CD8-positive, alpha-beta memory T cell (primary cell): ENCODE measurements at regions not wholly inside any gene's neighbourhood (a gene's known extent, or its start where the extent isn't known, plus 50 kb on each side); places are given as distances from the start of the nearest gene placed in this dataset.

ENCODE experiments used
- CTCF ChIA-PET: fragments of 350-600 bp; sonication (Branson Sonifier 250); formaldehyde crosslinking; loops from one replicate; lab custom pipeline; 2021; ENCODE audit warnings: antibody characterized with exemption; lab: Charles Lee
- POLR2A ChIA-PET: fragments of 350-600 bp; sonication (Branson Sonifier 250); formaldehyde crosslinking; loops from one replicate; lab custom pipeline; 2021; ENCODE audit warnings: antibody characterized with exemption; lab: Charles Lee
- DNase-seq, 5 donors: peaks; one replicate each; pipeline versions ENCODE4 v3.0.0 to v3.0.0-alpha.2; 2020 to 2022; ENCODE audit warnings: mixed read lengths in 1 of 5
- H3K27ac ChIP-seq: one replicate; pipeline ENCODE4 v1.7.0; 2013; ENCODE audit warnings: low read depth, mild to moderate bottlenecking, low read length, moderate library complexity
- H3K27me3 ChIP-seq: 2 replicates; pipeline ENCODE4 v1.7.0; 2013; ENCODE audit warnings: low read length, mild to moderate bottlenecking; ENCODE audit not compliant: insufficient read depth, poor library complexity, severe bottlenecking
- H3K36me3 ChIP-seq: 2 replicates; pipeline ENCODE4 v1.7.0; 2013; ENCODE audit warnings: mild to moderate bottlenecking, low read length, moderate library complexity; ENCODE audit not compliant: insufficient read depth
- H3K4me1 ChIP-seq: 2 replicates; pipeline ENCODE4 v1.7.0; 2013; ENCODE audit warnings: mild to moderate bottlenecking, low read length, moderate library complexity; ENCODE audit not compliant: insufficient read depth
- H3K4me3 ChIP-seq: 2 replicates; pipeline ENCODE4 v1.7.0; 2013; ENCODE audit warnings: mild to moderate bottlenecking, low read length
- H3K9me3 ChIP-seq: 2 replicates; pipeline ENCODE4 v1.7.0; 2013; ENCODE audit warnings: mild to moderate bottlenecking, low read length
- H3K27ac Mint-ChIP-seq, 8 donors: one replicate each; pipeline ENCODE4 v1.8.0; 2020 to 2021; ENCODE audit warnings: mixed read lengths in 8 of 8, mild to moderate bottlenecking in 6 of 8, inconsistent platforms in 3 of 8, moderate library complexity in 3 of 8
- H3K27me3 Mint-ChIP-seq, 2 donors: one replicate each; pipeline ENCODE4 v1.8.0; 2020 to 2021; ENCODE audit warnings: mixed read lengths in 2 of 2, mild to moderate bottlenecking in 1 of 2, moderate library complexity in 1 of 2
- H3K36me3 Mint-ChIP-seq, 3 donors: one replicate each; pipeline ENCODE4 v1.8.0; 2020 to 2021; ENCODE audit warnings: mixed read lengths in 3 of 3, inconsistent platforms in 1 of 3, mild to moderate bottlenecking in 1 of 3
- H3K4me1 Mint-ChIP-seq, 3 donors: one replicate each; pipeline ENCODE4 v1.8.0; 2020 to 2021; ENCODE audit warnings: mixed read lengths in 3 of 3, inconsistent platforms in 1 of 3, mild to moderate bottlenecking in 1 of 3
- H3K4me3 Mint-ChIP-seq, 7 donors: one replicate each; pipeline ENCODE4 v1.8.0; 2020 to 2021; ENCODE audit warnings: mixed read lengths in 7 of 7, mild to moderate bottlenecking in 6 of 7, moderate library complexity in 4 of 7, inconsistent platforms in 2 of 7
- H3K9me3 Mint-ChIP-seq, 5 donors: one replicate each; pipeline ENCODE4 v1.8.0; 2020 to 2022; ENCODE audit warnings: mixed read lengths in 5 of 5, mild to moderate bottlenecking in 3 of 5, moderate library complexity in 2 of 5, inconsistent platforms in 1 of 5

DNA sequence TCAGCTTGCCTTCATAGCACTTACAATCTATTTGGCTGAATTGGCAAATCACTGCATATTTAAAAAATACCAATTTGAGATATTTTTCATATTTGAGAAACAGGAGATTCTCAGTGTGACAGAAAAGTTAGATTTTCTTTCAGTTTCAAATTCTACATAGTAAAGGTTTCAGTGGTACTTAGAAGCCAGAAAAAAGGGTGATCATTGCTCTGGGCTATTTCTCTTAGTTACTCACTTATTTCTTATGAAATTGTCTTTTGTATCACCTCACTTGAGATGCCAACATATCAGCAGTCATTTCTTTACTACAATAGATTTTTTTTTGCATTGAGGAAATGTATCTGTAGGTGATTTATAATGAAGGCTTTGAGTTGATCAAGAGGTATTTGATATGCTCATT, 478.2 kb downstream of the GATA3 start:
- peaks cover 24 to 30% of the 10 kb centered on the region in 2 donors for H3K27me3 Mint-ChIP-seq
- ChIA-PET POLR2A (no interaction called here), CTCF (no interaction called here)
- Histone ChIP-seq H3K4me3 (no peak overlapping the region), H3K9me3 (no peaks in the 10 kb centered on the region), H3K36me3 (no peaks in the 10 kb centered on the region), H3K4me1 (no peaks in the 10 kb centered on the region), H3K27me3 (no peaks in the 10 kb centered on the region), H3K27ac (no peak overlapping the region)
- H3K4me3 Mint-ChIP-seq, result no peak overlapping the region
- H3K9me3 Mint-ChIP-seq, result no peaks in the 10 kb centered on the region
- no peaks in the 10 kb centered on the region for H3K4me1 Mint-ChIP-seq
- no peak for DNase-seq
- H3K27ac Mint-ChIP-seq, result no peak overlapping the region
- peaks cover 0 to 1% (median 0%) of the 10 kb centered on the region in 3 donors for H3K36me3 Mint-ChIP-seq

DNA sequence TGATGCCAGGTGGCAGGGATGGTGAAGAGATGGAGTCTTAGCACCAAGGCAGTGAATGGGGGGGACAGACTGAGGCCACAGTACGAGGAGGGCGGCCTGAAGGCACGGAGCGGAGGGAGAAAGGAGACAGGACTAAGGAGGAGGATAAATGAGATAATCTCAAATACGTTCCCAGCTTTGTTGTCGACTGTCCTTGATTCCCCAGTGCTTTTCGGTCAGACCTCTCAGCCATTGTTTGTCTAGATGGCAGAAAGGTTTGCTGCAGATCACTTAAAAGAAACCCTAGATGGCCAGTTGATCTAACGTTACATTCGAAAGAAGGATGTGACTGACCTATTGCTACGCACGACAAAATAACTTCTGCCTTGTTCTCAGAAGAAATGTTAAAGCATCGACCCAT, 479.0 kb downstream of the GATA3 start:
- Mint-ChIP-seq H3K27me3 (peaks cover 23 to 36% of the 10 kb centered on the region in 2 donors), H3K27ac (no peak overlapping the region), H3K9me3 (no peaks in the 10 kb centered on the region), H3K4me3 (no peak overlapping the region), H3K36me3 (peaks cover 0 to 5% (median 1%) of the 10 kb centered on the region in 3 donors), H3K4me1 (no peaks in the 10 kb centered on the region)
- Histone ChIP-seq H3K9me3 (no peaks in the 10 kb centered on the region), H3K27me3 (no peaks in the 10 kb centered on the region), H3K27ac (no peak overlapping the region), H3K36me3 (no peaks in the 10 kb centered on the region), H3K4me3 (no peak overlapping the region), H3K4me1 (no peaks in the 10 kb centered on the region)
- CTCF ChIA-PET, result no interaction called here
- POLR2A ChIA-PET, result no interaction called here
- no peak for DNase-seq

DNA sequence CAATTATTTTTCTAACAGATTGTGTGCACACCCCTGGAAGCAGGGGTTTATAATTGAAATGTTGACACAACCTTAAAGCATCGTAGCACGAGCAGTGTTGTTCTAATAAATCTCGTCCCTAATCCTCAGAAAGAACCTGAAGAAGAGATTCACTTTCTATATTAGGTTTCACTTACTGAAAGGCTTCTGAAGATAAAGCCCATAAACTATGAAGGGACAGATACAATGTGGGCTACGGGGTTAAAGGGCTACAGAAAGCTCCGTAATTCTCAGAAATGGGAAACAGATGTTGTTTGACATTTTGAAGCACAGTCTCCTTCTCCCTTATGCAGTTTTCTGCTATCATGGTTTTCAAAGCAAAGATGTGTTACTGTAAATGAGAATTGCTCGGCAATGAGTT, 479.6 kb downstream of the GATA3 start:
- Histone ChIP-seq H3K4me1 (no peaks in the 10 kb centered on the region), H3K27ac (no peak overlapping the region), H3K9me3 (no peaks in the 10 kb centered on the region), H3K27me3 (no peaks in the 10 kb centered on the region), H3K4me3 (no peak overlapping the region), H3K36me3 (no peaks in the 10 kb centered on the region)
- no peak overlapping the region for H3K4me3 Mint-ChIP-seq
- POLR2A ChIA-PET, result no interaction called here
- H3K4me1 Mint-ChIP-seq, result no peaks in the 10 kb centered on the region
- no peak overlapping the region for H3K27ac Mint-ChIP-seq
- peaks cover 0 to under 1% (median 0%) of the 10 kb centered on the region in 5 donors for H3K9me3 Mint-ChIP-seq
- H3K27me3 Mint-ChIP-seq, result peaks cover 21 to 31% of the 10 kb centered on the region in 2 donors
- H3K36me3 Mint-ChIP-seq, result peaks cover 0 to 5% (median 0%) of the 10 kb centered on the region in 3 donors
- no peak for DNase-seq
- CTCF ChIA-PET, result no interaction called here

DNA sequence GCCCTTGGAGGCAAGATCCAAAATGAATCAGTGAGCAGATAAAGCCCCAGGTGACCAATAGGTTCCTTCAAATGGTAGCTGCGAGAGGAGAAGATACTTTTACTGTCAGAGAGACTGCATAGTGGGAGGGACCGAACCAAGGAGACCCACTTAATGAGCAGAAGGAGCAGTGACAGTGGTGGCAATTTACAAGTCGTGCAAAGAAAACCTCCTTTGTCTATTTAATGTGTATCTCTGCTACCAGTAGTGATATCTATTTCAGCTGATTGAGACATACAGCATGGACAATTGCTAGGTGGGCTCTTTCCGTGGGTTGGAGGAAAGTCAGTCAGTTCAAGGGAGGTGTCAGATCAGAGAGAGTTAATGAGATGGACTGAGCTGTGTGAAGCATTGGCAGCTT, 480.4 kb downstream of the GATA3 start:
- no peak overlapping the region for H3K27ac Mint-ChIP-seq
- no peak for DNase-seq
- H3K4me3 Mint-ChIP-seq, result no peak overlapping the region
- POLR2A ChIA-PET, result no interaction called here
- H3K4me1 Mint-ChIP-seq, result no peaks in the 10 kb centered on the region
- Histone ChIP-seq H3K4me1 (no peaks in the 10 kb centered on the region), H3K9me3 (no peaks in the 10 kb centered on the region), H3K36me3 (no peaks in the 10 kb centered on the region), H3K27ac (no peak overlapping the region), H3K27me3 (no peaks in the 10 kb centered on the region), H3K4me3 (no peak overlapping the region)
- H3K27me3 Mint-ChIP-seq, result peaks cover 20 to 35% of the 10 kb centered on the region in 2 donors
- CTCF ChIA-PET, result no interaction called here
- H3K36me3 Mint-ChIP-seq, result peaks cover 0 to 5% (median 0%) of the 10 kb centered on the region in 3 donors
- peaks cover 0 to 3% (median 0%) of the 10 kb centered on the region in 5 donors for H3K9me3 Mint-ChIP-seq

DNA sequence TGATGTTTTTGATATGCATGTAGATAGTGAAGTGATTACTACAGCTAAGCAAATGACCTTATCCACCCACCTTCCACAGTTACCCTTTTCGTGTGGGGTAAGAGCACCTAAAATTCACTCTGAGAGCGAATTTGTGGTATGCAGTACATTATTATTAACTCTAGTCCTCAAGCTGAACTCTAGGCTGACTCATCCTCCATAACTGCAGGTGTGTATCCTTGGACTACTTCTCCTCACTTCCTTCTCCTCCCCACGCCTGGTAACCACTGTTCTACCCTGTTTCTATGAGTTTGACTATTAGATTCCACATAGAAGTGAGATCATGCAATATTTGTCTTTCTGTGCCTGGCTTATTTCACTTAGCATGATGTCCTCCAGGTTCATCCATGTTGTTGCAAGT, 484.6 kb downstream of the GATA3 start:
- Mint-ChIP-seq H3K9me3 (peaks cover 0 to 3% (median 0%) of the 10 kb centered on the region in 5 donors), H3K27ac (no peak overlapping the region), H3K4me3 (no peak overlapping the region), H3K27me3 (peaks cover 8 to 25% of the 10 kb centered on the region in 2 donors), H3K4me1 (no peaks in the 10 kb centered on the region), H3K36me3 (peaks cover 0 to 5% (median 0%) of the 10 kb centered on the region in 3 donors)
- H3K9me3 ChIP-seq, result no peaks in the 10 kb centered on the region
- H3K27me3 ChIP-seq, result no peaks in the 10 kb centered on the region
- ChIA-PET CTCF (no interaction called here), POLR2A (no interaction called here)
- DNase-seq, result no peak
- H3K36me3 ChIP-seq, result no peaks in the 10 kb centered on the region
- no peak overlapping the region for H3K27ac ChIP-seq
- no peak overlapping the region for H3K4me3 ChIP-seq
- H3K4me1 ChIP-seq, result peaks cover 3% of the 10 kb centered on the region

DNA sequence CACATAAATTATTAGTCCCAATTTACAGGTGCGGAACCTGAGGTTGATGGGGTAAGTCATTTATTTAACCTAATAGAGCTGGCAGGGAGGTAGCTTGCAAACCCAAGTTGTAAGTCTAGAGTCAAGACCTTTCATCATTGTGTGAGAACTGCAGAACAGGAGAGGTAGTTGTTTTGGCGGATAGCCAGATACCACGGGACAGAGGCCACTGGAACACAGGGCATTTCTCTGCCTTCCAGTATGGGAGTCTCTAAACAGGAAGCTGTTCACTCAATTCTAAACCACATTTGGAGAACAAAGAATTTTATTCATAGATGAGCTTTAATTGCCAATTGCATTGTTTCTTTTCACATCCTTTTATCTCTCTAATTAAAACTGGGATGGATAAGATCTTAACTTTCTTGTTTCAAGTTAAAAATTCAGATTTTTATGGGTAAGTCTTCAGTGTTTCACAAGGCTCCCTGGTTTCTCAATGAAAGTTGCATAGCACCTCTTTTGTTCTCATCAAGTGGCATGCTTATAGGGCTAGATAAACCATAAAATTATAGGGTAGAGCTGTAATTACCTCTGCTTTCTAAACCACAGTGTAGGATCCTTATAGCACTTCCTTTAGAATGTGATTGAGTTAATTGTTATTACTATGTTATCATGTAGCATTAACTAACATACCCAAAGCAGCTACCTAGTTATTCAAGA, 489.0 kb downstream of the GATA3 start:
- Mint-ChIP-seq H3K4me3 (no peak overlapping the region), H3K36me3 (no peaks in the 10 kb centered on the region), H3K4me1 (no peaks in the 10 kb centered on the region), H3K27me3 (peaks cover 2 to 9% of the 10 kb centered on the region in 2 donors), H3K9me3 (peaks cover 0 to 3% (median 0%) of the 10 kb centered on the region in 5 donors), H3K27ac (no peak overlapping the region)
- POLR2A ChIA-PET, result no interaction called here
- no peak overlapping the region for H3K27ac ChIP-seq
- H3K27me3 ChIP-seq, result no peaks in the 10 kb centered on the region
- no peak overlapping the region for H3K4me3 ChIP-seq
- no peak for DNase-seq
- no peaks in the 10 kb centered on the region for H3K9me3 ChIP-seq
- no peaks in the 10 kb centered on the region for H3K36me3 ChIP-seq
- CTCF ChIA-PET, result no interaction called here
- peaks cover 3% of the 10 kb centered on the region for H3K4me1 ChIP-seq

DNA sequence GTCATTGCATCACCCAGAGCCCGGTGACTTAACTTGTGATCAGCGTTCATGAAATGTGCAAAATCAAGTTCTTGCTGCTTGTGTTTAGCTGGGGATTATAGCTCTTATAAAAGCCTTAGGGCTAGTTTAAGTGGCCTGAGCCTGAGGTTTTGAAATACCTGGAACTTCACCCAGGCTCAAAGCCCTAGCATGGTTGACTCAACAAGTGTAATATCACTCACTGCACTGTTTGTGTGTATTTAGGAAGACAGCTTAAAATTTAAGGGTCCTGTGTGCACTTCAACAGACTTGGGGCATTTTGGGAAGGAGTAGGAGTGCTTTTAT, 489.5 kb downstream of the GATA3 start:
- Histone ChIP-seq H3K27me3 (no peaks in the 10 kb centered on the region), H3K4me1 (peaks cover 3% of the 10 kb centered on the region), H3K36me3 (no peaks in the 10 kb centered on the region), H3K27ac (no peak overlapping the region), H3K9me3 (no peaks in the 10 kb centered on the region), H3K4me3 (no peak overlapping the region)
- Mint-ChIP-seq H3K4me1 (no peaks in the 10 kb centered on the region), H3K4me3 (no peak overlapping the region), H3K27ac (no peak overlapping the region), H3K36me3 (no peaks in the 10 kb centered on the region), H3K27me3 (peaks cover 2 to 13% of the 10 kb centered on the region in 2 donors), H3K9me3 (peaks cover 0 to 3% (median under 1%) of the 10 kb centered on the region in 5 donors)
- ChIA-PET CTCF (no interaction called here), POLR2A (no interaction called here)
- DNase-seq, result no peak

DNA sequence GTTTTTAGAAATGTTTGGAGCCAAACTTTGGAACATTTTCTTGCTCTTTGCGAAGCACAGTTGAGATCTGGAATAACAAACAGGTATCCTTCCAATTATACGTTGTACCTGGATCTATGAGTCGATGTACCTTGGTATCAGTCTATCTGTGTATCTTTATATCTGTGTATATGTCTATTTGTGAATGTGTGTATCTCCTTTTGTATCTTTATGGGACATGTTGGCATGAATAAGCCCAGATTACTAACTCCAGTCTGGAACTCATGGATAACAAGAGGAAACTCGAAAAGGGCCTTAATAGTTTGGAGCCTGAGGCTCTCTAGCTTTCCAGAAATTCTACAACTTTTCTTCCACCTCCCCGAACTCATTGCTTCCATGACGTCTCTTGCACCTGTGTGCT, 490.0 kb downstream of the GATA3 start:
- H3K36me3 ChIP-seq, result no peaks in the 10 kb centered on the region
- H3K27ac ChIP-seq, result no peak overlapping the region
- Mint-ChIP-seq H3K9me3 (peaks cover 0 to 5% (median 0%) of the 10 kb centered on the region in 5 donors), H3K27ac (no peak overlapping the region), H3K27me3 (peaks cover 4 to 14% of the 10 kb centered on the region in 2 donors), H3K36me3 (no peaks in the 10 kb centered on the region), H3K4me3 (no peak overlapping the region), H3K4me1 (no peaks in the 10 kb centered on the region)
- ChIA-PET POLR2A (no interaction called here), CTCF (no interaction called here)
- H3K27me3 ChIP-seq, result no peaks in the 10 kb centered on the region
- no peak overlapping the region for H3K4me3 ChIP-seq
- H3K4me1 ChIP-seq, result peaks cover 3% of the 10 kb centered on the region
- H3K9me3 ChIP-seq, result no peaks in the 10 kb centered on the region
- no peak for DNase-seq
